Activated T-cell treated with anti-CD3 and anti-CD28 coated beads, Interleukin-2, amount 50 U/mL, for 24 hours (primary cell): ENCODE measurements at regions not wholly inside any gene's neighbourhood (a gene's known extent, or its start where the extent isn't known, plus 50 kb on each side); places are given as distances from the start of the nearest gene placed in this dataset.

Experiments
- DNase-seq: peaks from one replicate; pipeline ENCODE4 v3.0.0-alpha.2; 2020
- H3K27ac Mint-ChIP-seq: 2 replicates; pipeline ENCODE4 v1.8.0; 2020; ENCODE audit warnings: mild to moderate bottlenecking, mixed read lengths
- H3K27me3 Mint-ChIP-seq: 2 replicates; pipeline ENCODE4 v1.8.0; 2020; ENCODE audit warnings: mixed read lengths
- H3K36me3 Mint-ChIP-seq: 2 replicates; pipeline ENCODE4 v1.8.0; 2020; ENCODE audit warnings: low read depth, mixed read lengths
- H3K4me1 Mint-ChIP-seq: 2 replicates; pipeline ENCODE4 v1.8.0; 2020; ENCODE audit warnings: low read depth, mixed read lengths
- H3K4me3 Mint-ChIP-seq: 2 replicates; pipeline ENCODE4 v1.8.0; 2020; ENCODE audit warnings: mild to moderate bottlenecking, moderate library complexity, mixed read lengths
- H3K9me3 Mint-ChIP-seq: 2 replicates; pipeline ENCODE4 v1.8.0; 2020; ENCODE audit warnings: mixed read lengths

DNA sequence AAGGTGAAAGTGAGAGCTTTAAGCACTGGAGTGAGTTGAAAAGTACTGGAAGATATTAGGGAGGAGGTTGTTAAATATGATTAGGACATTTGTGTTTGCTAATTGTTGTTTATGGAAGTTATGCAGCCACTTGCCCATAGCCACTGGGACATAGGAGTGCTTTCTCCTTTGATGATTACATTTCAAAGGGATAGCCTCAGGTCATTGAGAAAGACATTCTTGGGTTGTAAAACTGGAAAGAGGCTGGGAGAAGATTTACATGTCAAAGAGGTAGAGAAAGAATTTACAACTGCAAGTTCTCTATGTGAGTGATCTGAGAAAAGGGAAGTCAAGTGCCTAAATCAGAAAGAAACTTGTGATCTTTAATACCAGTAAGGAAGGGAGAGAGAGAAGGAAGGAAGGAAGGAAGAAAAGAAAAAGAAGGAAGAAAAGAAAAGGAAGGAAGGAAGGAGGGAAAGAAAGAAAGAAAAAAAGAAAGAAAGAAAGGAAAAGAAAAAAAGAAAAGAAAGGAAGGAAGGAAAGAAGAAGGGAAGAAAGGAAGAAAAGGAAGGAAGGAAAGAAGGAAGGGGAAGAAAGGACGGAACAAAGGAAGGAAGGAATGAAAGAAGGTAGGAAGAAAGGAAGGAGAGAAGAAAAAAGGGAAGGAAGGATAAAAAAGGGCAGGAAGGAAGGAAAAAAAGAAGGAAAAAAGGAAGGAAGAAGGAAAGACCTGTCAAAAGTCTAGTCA, 284.6 kb upstream of the DPYD start:
- no peaks in the 10 kb centered on the region for H3K9me3 Mint-ChIP-seq
- H3K27me3 Mint-ChIP-seq = peaks cover 4% of the 10 kb centered on the region
- no peak overlapping the region for H3K27ac Mint-ChIP-seq
- H3K36me3 Mint-ChIP-seq = no peaks in the 10 kb centered on the region
- H3K4me1 Mint-ChIP-seq = no peaks in the 10 kb centered on the region
- H3K4me3 Mint-ChIP-seq = no peak overlapping the region
- DNase-seq = no peak

DNA sequence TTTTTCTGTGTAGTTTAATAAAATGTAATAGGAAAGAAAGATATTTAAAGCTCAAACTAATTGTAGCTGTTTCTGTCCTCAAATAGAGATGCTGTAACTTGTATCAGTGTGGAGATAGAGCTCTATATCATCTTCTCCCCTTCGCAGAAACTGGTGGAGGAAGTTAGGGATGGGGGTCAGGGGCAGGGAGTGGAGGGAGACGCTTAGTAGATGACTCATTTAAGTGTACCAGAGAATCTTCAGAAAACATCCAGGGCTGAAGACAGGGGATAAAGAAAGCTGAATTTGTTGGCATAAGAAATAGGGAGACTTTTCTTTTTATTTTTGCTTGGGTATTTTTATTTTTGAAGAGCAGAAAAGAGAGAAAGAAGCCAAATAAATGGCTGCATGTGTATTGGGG, 282.6 kb upstream of the DPYD start:
- Mint-ChIP-seq H3K4me1 (no peaks in the 10 kb centered on the region), H3K27me3 (peaks cover 4% of the 10 kb centered on the region), H3K9me3 (no peaks in the 10 kb centered on the region), H3K27ac (no peak overlapping the region), H3K4me3 (no peak overlapping the region), H3K36me3 (no peaks in the 10 kb centered on the region)
- DNase-seq = no peak

GRCh38 chr1:98201666-98202081, 280.8 kb upstream of the DPYD start:
- no peak for DNase-seq
- H3K36me3 Mint-ChIP-seq = no peaks in the 10 kb centered on the region
- H3K27me3 Mint-ChIP-seq = peaks cover 4% of the 10 kb centered on the region
- no peak overlapping the region for H3K27ac Mint-ChIP-seq
- H3K9me3 Mint-ChIP-seq = no peaks in the 10 kb centered on the region
- no peak overlapping the region for H3K4me3 Mint-ChIP-seq
- no peaks in the 10 kb centered on the region for H3K4me1 Mint-ChIP-seq

DNA sequence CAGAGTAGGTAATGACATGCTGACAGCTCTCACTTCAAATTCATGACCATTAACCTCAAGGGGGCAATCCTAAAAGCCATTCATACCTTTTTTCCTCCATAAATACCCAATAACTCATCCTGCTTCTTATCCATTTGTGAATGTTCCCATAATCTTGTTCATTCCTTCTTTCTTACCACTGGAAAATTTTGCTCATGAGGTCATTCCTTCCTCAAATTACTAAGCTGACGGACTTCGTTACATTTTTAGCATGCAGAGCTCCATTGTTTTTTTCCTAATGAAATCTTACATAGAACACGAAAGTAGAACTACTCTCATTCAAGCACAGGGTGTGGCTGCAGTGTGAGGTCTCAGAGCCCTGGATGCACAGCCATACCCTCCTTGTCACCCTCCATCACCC, 276.5 kb upstream of the DPYD start:
- Mint-ChIP-seq H3K27ac (no peak overlapping the region), H3K9me3 (no peaks in the 10 kb centered on the region), H3K4me1 (no peaks in the 10 kb centered on the region), H3K36me3 (no peaks in the 10 kb centered on the region), H3K4me3 (no peak overlapping the region), H3K27me3 (peaks cover 4% of the 10 kb centered on the region)
- no peak for DNase-seq

GRCh38 chr1:98196012-98196411, 275.2 kb upstream of the DPYD start:
- H3K36me3 Mint-ChIP-seq = no peaks in the 10 kb centered on the region
- DNase-seq = no peak
- H3K27me3 Mint-ChIP-seq = peaks cover 2% of the 10 kb centered on the region
- no peak overlapping the region for H3K27ac Mint-ChIP-seq
- H3K4me3 Mint-ChIP-seq = no peak overlapping the region
- no peaks in the 10 kb centered on the region for H3K4me1 Mint-ChIP-seq
- no peaks in the 10 kb centered on the region for H3K9me3 Mint-ChIP-seq

GRCh38 chr1:98188774-98189173, 267.9 kb upstream of the DPYD start:
- Mint-ChIP-seq H3K27ac (no peak overlapping the region), H3K4me3 (no peak overlapping the region), H3K27me3 (no peaks in the 10 kb centered on the region), H3K9me3 (no peaks in the 10 kb centered on the region), H3K36me3 (no peaks in the 10 kb centered on the region), H3K4me1 (no peaks in the 10 kb centered on the region)
- DNase-seq = no peak

DNA sequence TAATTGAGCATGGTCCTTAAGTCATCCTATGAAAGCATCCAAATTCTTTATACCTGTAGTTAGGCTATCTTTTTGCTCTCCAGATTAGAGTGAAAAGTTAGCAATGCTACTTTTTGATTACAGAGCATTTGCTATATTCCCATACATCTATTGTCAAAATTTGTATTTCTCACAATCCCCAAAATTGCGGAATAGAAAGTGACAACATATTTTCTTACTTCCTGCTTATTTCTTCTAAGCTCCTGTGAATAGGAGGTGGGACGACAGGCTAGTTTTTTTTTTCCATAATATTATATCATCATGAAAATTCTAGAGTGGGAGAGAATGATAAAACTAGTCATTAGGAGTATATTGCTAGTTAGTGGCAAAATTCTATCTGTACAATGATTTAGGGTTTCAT, 264.0 kb upstream of the DPYD start:
- Mint-ChIP-seq H3K27me3 (no peaks in the 10 kb centered on the region), H3K9me3 (no peaks in the 10 kb centered on the region), H3K4me1 (no peaks in the 10 kb centered on the region), H3K4me3 (no peak overlapping the region), H3K36me3 (no peaks in the 10 kb centered on the region), H3K27ac (no peak overlapping the region)
- no peak for DNase-seq

DNA sequence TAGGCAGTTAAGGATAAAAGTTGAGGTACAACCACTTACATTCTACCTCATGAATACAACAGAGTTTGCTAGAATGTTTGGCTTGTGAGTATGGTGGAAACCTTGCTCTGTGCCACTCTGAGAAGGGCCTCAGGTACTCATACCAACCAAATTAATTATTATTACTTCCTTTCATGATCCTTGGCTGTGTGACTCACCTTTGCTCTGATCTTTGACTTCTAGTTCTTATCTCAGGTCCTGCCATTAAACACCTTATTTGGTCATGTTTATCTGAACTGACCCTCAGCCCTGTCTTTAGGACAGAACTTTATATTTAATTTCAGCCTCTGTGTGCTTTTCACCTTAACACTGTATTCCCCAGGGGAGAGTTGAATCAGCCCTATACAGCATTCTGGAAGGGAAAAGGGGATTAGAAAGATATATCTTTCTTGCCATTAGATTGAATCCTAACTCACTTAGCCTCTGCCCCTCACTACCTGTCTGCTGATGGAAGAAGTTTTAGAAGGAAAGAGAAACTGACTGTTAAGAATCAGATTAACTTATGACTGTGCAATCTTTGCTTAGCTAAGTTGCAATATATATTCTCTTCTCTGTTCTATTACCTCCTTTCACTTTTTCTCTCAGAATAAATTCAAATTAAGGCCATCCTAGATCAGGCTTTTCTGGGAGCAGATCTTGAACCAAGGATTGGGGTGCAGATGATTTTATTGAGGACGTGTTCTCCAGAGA, 260.4 kb upstream of the DPYD start:
- Mint-ChIP-seq H3K9me3 (no peaks in the 10 kb centered on the region), H3K27ac (no peak overlapping the region)

DNA sequence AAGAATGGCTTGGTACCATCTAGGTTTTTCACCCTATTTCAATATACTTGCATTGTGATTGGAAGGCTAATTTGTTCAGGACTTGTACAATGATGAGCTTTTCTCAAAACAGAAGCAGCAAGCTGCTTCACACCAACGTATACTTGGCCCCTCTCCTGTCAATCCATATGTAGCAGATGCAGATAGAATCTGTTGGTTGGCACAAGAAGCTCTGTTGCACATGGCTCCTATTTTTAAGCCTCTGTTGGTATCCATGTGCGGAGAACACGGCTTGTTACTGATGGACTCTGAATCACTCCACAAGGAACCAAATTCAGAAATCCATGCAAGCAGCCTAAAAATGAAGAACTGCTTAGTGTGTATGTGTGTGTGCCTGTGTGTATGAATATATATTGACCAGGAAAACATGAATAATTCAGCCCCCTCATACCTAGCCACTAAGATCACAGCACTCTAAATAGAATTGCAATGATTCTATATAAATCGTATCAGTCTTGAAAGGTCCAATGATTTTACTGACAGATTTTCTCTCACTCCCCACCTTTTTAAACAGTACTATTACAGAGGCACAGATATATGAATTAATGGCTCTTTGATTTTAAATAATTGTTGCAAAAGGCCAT, 258.4 kb upstream of the DPYD start:
- DNase-seq = no peak

More for the DNA sequence above, 260.4 kb upstream of the DPYD start:
- DNase-seq = no peak
- no peaks in the 10 kb centered on the region for H3K27me3 Mint-ChIP-seq
- no peak overlapping the region for H3K4me3 Mint-ChIP-seq
- H3K4me1 Mint-ChIP-seq = no peaks in the 10 kb centered on the region
- H3K36me3 Mint-ChIP-seq = no peaks in the 10 kb centered on the region

GRCh38 chr1:98177751-98178150, 256.9 kb upstream of the DPYD start:
- no peaks in the 10 kb centered on the region for H3K4me1 Mint-ChIP-seq
- no peak for DNase-seq
- H3K4me3 Mint-ChIP-seq = no peak overlapping the region
- no peaks in the 10 kb centered on the region for H3K27me3 Mint-ChIP-seq
- H3K36me3 Mint-ChIP-seq = no peaks in the 10 kb centered on the region
- H3K9me3 Mint-ChIP-seq = no peaks in the 10 kb centered on the region
- H3K27ac Mint-ChIP-seq = no peak overlapping the region

More for the DNA sequence above, 258.4 kb upstream of the DPYD start:
- Mint-ChIP-seq H3K9me3 (no peaks in the 10 kb centered on the region), H3K4me3 (no peak overlapping the region), H3K36me3 (no peaks in the 10 kb centered on the region), H3K27ac (no peak overlapping the region), H3K27me3 (no peaks in the 10 kb centered on the region), H3K4me1 (no peaks in the 10 kb centered on the region)

- Mint-ChIP-seq H3K4me1 (no peaks in the 10 kb centered on the region), H3K4me3 (no peak overlapping the region), H3K36me3 (no peaks in the 10 kb centered on the region), H3K27me3 (no peaks in the 10 kb centered on the region), H3K9me3 (no peaks in the 10 kb centered on the region), H3K27ac (no peak overlapping the region)
- no peak for DNase-seq
Observed at GRCh38 chr1:98176936-98177335, 256.1 kb upstream of the DPYD start.

- DNase-seq = no peak
- Mint-ChIP-seq H3K27me3 (no peaks in the 10 kb centered on the region), H3K4me3 (no peak overlapping the region), H3K4me1 (no peaks in the 10 kb centered on the region), H3K27ac (no peak overlapping the region), H3K36me3 (no peaks in the 10 kb centered on the region), H3K9me3 (no peaks in the 10 kb centered on the region)
Observed at GRCh38 chr1:98176414-98176813, 255.6 kb upstream of the DPYD start.

GRCh38 chr1:98172578-98172977, 251.7 kb upstream of the DPYD start:
- H3K4me1 Mint-ChIP-seq = no peaks in the 10 kb centered on the region
- H3K27ac Mint-ChIP-seq = no peak overlapping the region
- H3K9me3 Mint-ChIP-seq = no peaks in the 10 kb centered on the region
- no peak overlapping the region for H3K4me3 Mint-ChIP-seq
- no peaks in the 10 kb centered on the region for H3K36me3 Mint-ChIP-seq
- no peak for DNase-seq
- H3K27me3 Mint-ChIP-seq = no peaks in the 10 kb centered on the region

DNA sequence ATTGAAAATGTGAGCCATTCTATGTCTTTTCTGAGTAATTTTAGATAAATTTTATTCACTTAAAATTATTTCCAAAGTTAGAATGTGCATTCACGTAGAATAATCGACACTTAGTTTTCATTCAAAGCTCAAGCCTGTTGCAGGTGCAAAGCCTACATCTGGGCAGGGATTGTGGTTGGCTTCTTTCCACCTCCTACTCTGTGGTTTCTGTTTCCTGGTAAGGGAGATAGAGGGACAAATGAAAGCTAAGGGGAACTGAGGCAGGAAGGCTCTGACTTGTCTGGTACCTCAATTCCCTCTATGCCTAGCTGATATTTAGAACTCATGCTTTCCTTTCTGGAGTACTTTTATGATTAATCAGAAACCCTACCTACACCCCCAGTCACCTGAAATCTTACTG, 251.2 kb upstream of the DPYD start:
- no peaks in the 10 kb centered on the region for H3K9me3 Mint-ChIP-seq
- no peak for DNase-seq
- no peak overlapping the region for H3K4me3 Mint-ChIP-seq
- no peak overlapping the region for H3K27ac Mint-ChIP-seq
- no peaks in the 10 kb centered on the region for H3K36me3 Mint-ChIP-seq
- no peaks in the 10 kb centered on the region for H3K4me1 Mint-ChIP-seq
- H3K27me3 Mint-ChIP-seq = no peaks in the 10 kb centered on the region

GRCh38 chr1:98164509-98164908, 243.7 kb upstream of the DPYD start:
- no peaks in the 10 kb centered on the region for H3K4me1 Mint-ChIP-seq
- H3K27me3 Mint-ChIP-seq = no peaks in the 10 kb centered on the region
- H3K9me3 Mint-ChIP-seq = peaks cover 2% of the 10 kb centered on the region
- H3K4me3 Mint-ChIP-seq = no peak overlapping the region
- no peak overlapping the region for H3K27ac Mint-ChIP-seq
- no peaks in the 10 kb centered on the region for H3K36me3 Mint-ChIP-seq
- no peak for DNase-seq
